ENCODE measurements at regions not wholly inside any gene's neighbourhood (a gene's known extent, or its start where the extent isn't known, plus 50 kb on each side); places are given as distances from the start of the nearest gene placed in this dataset.
"Not testable (repeated sequence)": the region's sequence is repeated elsewhere in the genome, so short reads cannot be mapped to it uniquely, and the experiment has no call there.

- Histone ChIP-seq H3K4me1 (no peaks in the 10 kb centered on the region), H3K9me3 (no peaks in the 10 kb centered on the region), H3K4me3 (no peak overlapping the region), H3K27me3 (no peaks in the 10 kb centered on the region), H3K36me3 (no peaks in the 10 kb centered on the region), H3K27ac (no peak overlapping the region)
- TF ChIP-seq CTCF (IDR thresholded peaks at IDR 0.05) (no peak), POLR2A (IDR thresholded peaks at IDR 0.05) (no peak)
- no peak for DNase-seq
Observed at GRCh38 chr11:23606191-23606590, 745.9 kb upstream of the CCDC179 start.

DNA sequence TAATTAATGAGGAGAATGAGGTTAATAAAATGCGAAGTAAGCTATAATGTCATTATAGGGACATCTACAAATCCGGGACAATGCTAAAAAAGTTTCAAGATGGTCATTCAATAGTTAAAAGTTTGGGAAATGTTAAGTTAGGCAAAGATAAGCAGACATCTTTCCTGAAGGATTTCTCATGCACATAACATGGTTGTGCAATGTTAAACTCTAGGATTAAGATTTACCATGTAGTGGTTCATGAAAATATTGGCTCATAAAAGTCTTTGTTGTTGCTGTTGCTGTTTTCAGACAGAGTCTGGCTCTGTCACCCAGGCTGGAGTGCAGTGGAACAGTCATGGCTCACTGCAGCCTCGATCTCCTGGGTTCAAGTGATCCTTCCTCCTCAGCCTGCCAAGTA lies 751.5 kb upstream of the CCDC179 start:
- Histone ChIP-seq H3K9me3 (no peaks in the 10 kb centered on the region), H3K27me3 (no peaks in the 10 kb centered on the region), H3K4me1 (no peaks in the 10 kb centered on the region), H3K27ac (no peak overlapping the region), H3K4me3 (no peak overlapping the region), H3K36me3 (no peaks in the 10 kb centered on the region)
- TF ChIP-seq POLR2A (IDR thresholded peaks at IDR 0.05) (no peak), CTCF (IDR thresholded peaks at IDR 0.05) (no peak)
- no peak for DNase-seq

DNA sequence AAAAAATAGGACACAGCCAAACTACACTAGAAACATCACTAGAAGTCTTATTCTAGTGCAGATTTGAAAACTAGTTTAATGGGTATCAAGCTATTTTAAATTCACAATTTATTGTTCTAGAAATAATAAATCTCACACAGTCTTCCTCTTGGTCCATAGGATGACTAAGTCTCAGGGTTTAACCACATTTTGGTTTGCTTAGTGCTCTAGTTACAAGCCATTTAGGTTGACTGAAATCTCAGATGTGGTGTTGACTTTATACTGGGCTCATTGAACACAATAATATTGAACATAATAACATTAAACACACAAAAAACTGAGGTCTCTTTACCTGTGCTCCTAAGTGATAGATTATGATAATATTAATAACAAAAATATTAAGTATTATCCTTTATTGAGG lies 760.3 kb upstream of the CCDC179 start:
- H3K36me3 ChIP-seq: no peaks in the 10 kb centered on the region
- H3K27ac ChIP-seq: no peak overlapping the region
- H3K4me3 ChIP-seq: no peak overlapping the region
- no peak for DNase-seq
- H3K27me3 ChIP-seq: no peaks in the 10 kb centered on the region
- TF ChIP-seq CTCF (IDR thresholded peaks at IDR 0.05): no peak
- no peak for TF ChIP-seq POLR2A (IDR thresholded peaks at IDR 0.05)
- no peaks in the 10 kb centered on the region for H3K4me1 ChIP-seq
- H3K9me3 ChIP-seq: no peaks in the 10 kb centered on the region

DNA sequence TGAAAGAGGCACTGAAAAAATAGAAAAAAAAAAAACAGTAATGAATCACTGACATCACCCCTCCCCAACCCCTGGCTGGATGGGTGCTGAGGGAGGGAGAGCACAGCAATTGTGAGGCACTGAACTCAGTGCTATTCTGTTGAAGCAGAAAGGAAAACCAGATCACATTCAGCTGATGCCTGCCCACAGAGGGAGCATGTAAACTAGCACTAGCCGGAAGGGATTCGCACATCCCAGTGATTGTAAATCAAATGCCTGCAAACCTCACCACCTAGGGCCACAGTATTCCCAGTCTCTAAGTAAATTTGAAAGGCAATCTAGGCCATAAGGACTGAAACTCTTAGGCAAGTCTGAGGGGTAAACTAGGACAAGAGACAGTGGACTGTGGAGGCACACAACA lies 772.0 kb upstream of the CCDC179 start:
- H3K27ac ChIP-seq: no peak overlapping the region
- no peaks in the 10 kb centered on the region for H3K4me1 ChIP-seq
- no peak for DNase-seq
- H3K4me3 ChIP-seq: no peak overlapping the region
- no peaks in the 10 kb centered on the region for H3K27me3 ChIP-seq
- H3K9me3 ChIP-seq: no peaks in the 10 kb centered on the region
- H3K36me3 ChIP-seq: no peaks in the 10 kb centered on the region
- no peak for TF ChIP-seq CTCF (IDR thresholded peaks at IDR 0.05)
- no peak for TF ChIP-seq POLR2A (IDR thresholded peaks at IDR 0.05)

- Histone ChIP-seq H3K27ac (no peak overlapping the region), H3K27me3 (no peaks in the 10 kb centered on the region), H3K9me3 (no peaks in the 10 kb centered on the region), H3K36me3 (no peaks in the 10 kb centered on the region), H3K4me3 (no peak overlapping the region), H3K4me1 (no peaks in the 10 kb centered on the region)
- DNase-seq: no peak
- TF ChIP-seq CTCF (IDR thresholded peaks at IDR 0.05) (no peak), POLR2A (IDR thresholded peaks at IDR 0.05) (no peak)
Observed at GRCh38 chr11:23644443-23644842, 784.2 kb upstream of the CCDC179 start.

GRCh38 chr11:23652336-23652735 lies 792.1 kb upstream of the CCDC179 start:
- DNase-seq, H3K36me3 ChIP-seq, H3K4me3 ChIP-seq, H3K4me1 ChIP-seq, H3K9me3 ChIP-seq, H3K27me3 ChIP-seq, H3K27ac ChIP-seq: not testable (repeated sequence)
